ENCODE measurements at regions not wholly inside any gene's neighbourhood (a gene's known extent, or its start where the extent isn't known, plus 50 kb on each side); places are given as distances from the start of the nearest gene placed in this dataset.
A peak's percentile ranks its signal among the peaks of the same experiment; 100 is the strongest.

- TF ChIP-seq CTCF (IDR thresholded peaks at IDR 0.05), result no peak
- no peak for TF ChIP-seq POLR2A (IDR thresholded peaks at IDR 0.05)
- Histone ChIP-seq H3K36me3 (no peaks in the 10 kb centered on the region), H3K4me3 (no peak overlapping the region), H3K4me1 (peaks cover 0 to 25% (median 0%) of the 10 kb centered on the region in 3 donors), H3K27me3 (no peaks in the 10 kb centered on the region), H3K9me3 (no peaks in the 10 kb centered on the region), H3K27ac (peak overlapping the region in 1 of 4 donors; percentile 24)
- intact Hi-C loops (cut with DNase I), result no loop called here
- 59 to 84% methylated on average over 4 to 5 of the region's 5 CpGs for WGBS, 2 donors
- DNase-seq, result no peak
Observed at GRCh38 chr4:41465146-41465761, 72.7 kb upstream of the LIMCH1 start.

- Histone ChIP-seq H3K27ac (no peak overlapping the region), H3K4me1 (peaks cover 0 to 35% (median under 1%) of the 10 kb centered on the region in 3 donors), H3K4me3 (no peak overlapping the region), H3K9me3 (no peaks in the 10 kb centered on the region), H3K36me3 (no peaks in the 10 kb centered on the region), H3K27me3 (no peaks in the 10 kb centered on the region)
- intact Hi-C loops (cut with DNase I), result no loop called here
- DNase-seq, result no peak
- TF ChIP-seq POLR2A (IDR thresholded peaks at IDR 0.05), result no peak
- no peak for TF ChIP-seq CTCF (IDR thresholded peaks at IDR 0.05)
- 50 to 60% methylated on average over 1 of the region's 2 CpGs for WGBS, 2 donors
Observed at GRCh38 chr4:41466249-41466648, 71.7 kb upstream of the LIMCH1 start.

GRCh38 chr4:41468122-41468521 lies 69.8 kb upstream of the LIMCH1 start:
- 27 to 56% methylated on average over 1 of the region's 1 CpG for WGBS, 2 donors
- no peaks in the 10 kb centered on the region for H3K36me3 ChIP-seq

GRCh38 chr4:41471126-41472071 lies 66.6 kb upstream of the LIMCH1 start:
- Histone ChIP-seq H3K36me3 (no peaks in the 10 kb centered on the region), H3K4me3 (no peak overlapping the region), H3K4me1 (peaks cover 3 to 56% (median 13%) of the 10 kb centered on the region in 3 donors), H3K27ac (peak overlapping the region in 3 of 4 donors; percentile 51 to 74 (median 66)), H3K9me3 (no peaks in the 10 kb centered on the region), H3K27me3 (no peaks in the 10 kb centered on the region)
- intact Hi-C loops (cut with DNase I), result no loop called here
- no peak for DNase-seq
- WGBS, 2 donors, result 56 to 62% methylated on average over 8 to 9 of the region's 9 CpGs
- TF ChIP-seq CTCF (IDR thresholded peaks at IDR 0.05), result no peak
- no peak for TF ChIP-seq POLR2A (IDR thresholded peaks at IDR 0.05)

More at GRCh38 chr4:41468122-41468521, 69.8 kb upstream of the LIMCH1 start:
- H3K9me3 ChIP-seq, result no peaks in the 10 kb centered on the region
- H3K4me1 ChIP-seq, result peaks cover 3 to 54% (median 13%) of the 10 kb centered on the region in 3 donors
- no peak overlapping the region for H3K4me3 ChIP-seq
- H3K27ac ChIP-seq, result no peak overlapping the region
- TF ChIP-seq CTCF (IDR thresholded peaks at IDR 0.05) (no peak), POLR2A (IDR thresholded peaks at IDR 0.05) (no peak)
- no peak for DNase-seq
- H3K27me3 ChIP-seq, result no peaks in the 10 kb centered on the region
- intact Hi-C loops (cut with DNase I), result no loop called here

- Histone ChIP-seq H3K27ac (peak overlapping the region in 3 of 4 donors; percentile 16 to 74 (median 53)), H3K4me1 (peaks cover 3 to 56% (median 13%) of the 10 kb centered on the region in 3 donors), H3K4me3 (no peak overlapping the region), H3K36me3 (no peaks in the 10 kb centered on the region), H3K27me3 (no peaks in the 10 kb centered on the region), H3K9me3 (no peaks in the 10 kb centered on the region)
- intact Hi-C loops (cut with DNase I), result no loop called here
- no peak for DNase-seq
- 30 to 51% methylated on average over 5 of the region's 5 CpGs for WGBS, 2 donors
- TF ChIP-seq CTCF (IDR thresholded peaks at IDR 0.05) (no peak), POLR2A (IDR thresholded peaks at IDR 0.05) (no peak)
Observed at GRCh38 chr4:41472081-41472480, 65.9 kb upstream of the LIMCH1 start.

All from esophagus squamous epithelium (tissue), 5 donors.